ENCODE measurements at regions not wholly inside any gene's neighbourhood (a gene's known extent, or its start where the extent isn't known, plus 50 kb on each side); places are given as distances from the start of the nearest gene placed in this dataset.

DNA sequence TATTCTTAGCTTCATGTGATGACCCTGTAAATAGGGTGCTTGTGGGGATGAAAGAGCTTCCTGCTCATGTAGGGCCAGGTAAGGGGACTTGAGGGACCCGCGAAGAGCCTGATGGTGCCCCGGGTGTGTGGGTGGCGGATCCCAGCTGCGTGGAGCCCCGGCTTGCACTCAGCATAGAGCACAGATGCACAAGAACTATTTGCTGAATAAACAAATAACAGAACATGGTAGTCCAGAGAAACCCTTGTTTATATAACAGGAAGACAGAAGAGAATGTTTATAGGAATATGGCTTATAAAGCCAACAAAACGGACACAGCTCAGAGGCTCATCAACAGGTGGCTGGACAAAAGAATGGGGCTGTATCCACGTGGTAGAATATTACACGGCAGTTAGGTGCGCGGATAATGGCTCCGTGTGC lies 106.9 kb upstream of the COL5A1 start:
- FAIRE-seq (no peak), DNase-seq (ENCODE audit: insufficient read length, low spot score) (no peak)
- TF ChIP-seq POLR2A (IDR thresholded peaks at IDR 0.05; ENCODE audit: low read depth, low read length): no peak
- no peak for TF ChIP-seq POLR2AphosphoS5 (IDR thresholded peaks at IDR 0.05; ENCODE audit: low read depth, low read length)
- no peak for TF ChIP-seq PAX5 (IDR thresholded peaks at IDR 0.05; ENCODE audit: insufficient read depth, low read length, severe bottlenecking)
- TF ChIP-seq SPI1 (IDR thresholded peaks at IDR 0.05; ENCODE audit: low read depth, low read length): no peak
- TF ChIP-seq POU2F2 (IDR thresholded peaks at IDR 0.05; ENCODE audit: low read depth, low read length): no peak
- TF ChIP-seq TAF1 (IDR thresholded peaks at IDR 0.05; ENCODE audit: low read depth, low read length): no peak

DNA sequence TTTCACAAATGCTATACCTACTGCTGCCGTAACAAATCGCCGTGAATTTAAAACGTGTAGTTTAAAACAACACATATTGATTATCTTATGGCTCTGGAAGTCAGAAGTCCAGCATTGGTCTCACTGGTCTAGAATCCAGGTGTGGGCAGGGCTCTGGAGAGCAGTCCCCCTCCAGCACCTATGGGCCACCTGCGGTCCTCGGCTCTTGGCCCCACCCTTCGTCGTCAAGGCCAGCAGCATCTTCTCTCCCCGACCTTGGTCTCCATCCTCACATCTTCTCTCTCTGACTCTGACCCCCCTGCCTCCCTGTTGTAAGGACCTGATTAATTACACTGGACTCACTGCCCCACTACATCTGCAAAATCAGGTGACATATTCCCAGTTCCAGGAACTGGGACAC lies 106.4 kb upstream of the COL5A1 start:
- no peak for TF ChIP-seq POLR2A (IDR thresholded peaks at IDR 0.05; ENCODE audit: low read depth, low read length)
- TF ChIP-seq SPI1 (IDR thresholded peaks at IDR 0.05; ENCODE audit: low read depth, low read length): no peak
- FAIRE-seq (no peak), DNase-seq (ENCODE audit: insufficient read length, low spot score) (no peak)

DNA sequence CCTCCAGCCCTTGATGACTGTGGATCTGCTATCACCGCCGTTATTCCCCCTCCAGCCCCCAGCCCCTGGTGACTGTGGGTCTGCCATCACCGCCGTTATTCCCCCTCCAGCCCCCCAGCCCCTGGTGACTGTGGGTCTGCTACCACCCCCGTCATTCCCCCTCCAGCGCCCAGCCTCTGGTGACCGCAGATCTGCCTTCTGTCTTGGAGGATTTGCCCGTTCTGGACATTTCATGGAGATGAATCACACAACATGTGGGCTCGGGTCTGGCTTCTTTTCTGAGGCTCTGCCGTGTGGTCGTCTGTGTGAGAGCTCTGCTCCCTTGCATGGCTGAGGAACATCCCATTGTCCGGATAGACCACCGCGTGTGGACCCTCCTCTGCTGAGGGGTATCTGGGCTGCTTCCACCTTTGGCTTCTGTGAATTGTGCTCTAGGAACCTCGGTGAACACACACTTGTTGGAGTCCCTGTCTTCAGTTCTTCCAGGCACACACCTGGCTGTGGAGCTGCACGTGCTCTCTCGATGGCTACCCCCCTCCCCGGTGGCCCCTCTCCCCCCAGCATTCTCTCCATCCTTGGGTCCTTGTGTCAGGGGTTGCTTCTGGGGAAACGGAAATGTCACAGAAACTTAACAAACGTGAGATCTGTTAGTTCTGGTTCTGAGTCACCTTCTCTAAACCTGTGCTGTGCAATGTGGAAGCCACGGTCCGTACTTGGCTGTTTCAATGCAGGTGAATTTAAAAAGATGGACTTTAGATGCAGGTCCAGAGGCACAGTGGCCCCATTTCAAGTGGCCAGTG lies 105.3 kb upstream of the COL5A1 start:
- no peak for FAIRE-seq
- TF ChIP-seq PAX5 (IDR thresholded peaks at IDR 0.05; ENCODE audit: insufficient read depth, low read length, severe bottlenecking): no peak
- no peak for TF ChIP-seq POLR2AphosphoS5 (IDR thresholded peaks at IDR 0.05; ENCODE audit: low read depth, low read length)
- TF ChIP-seq SPI1 (IDR thresholded peaks at IDR 0.05; ENCODE audit: low read depth, low read length): no peak
- no peak for TF ChIP-seq POLR2A (IDR thresholded peaks at IDR 0.05; ENCODE audit: low read depth, low read length)
- TF ChIP-seq TAF1 (IDR thresholded peaks at IDR 0.05; ENCODE audit: low read depth, low read length): no peak
- no peak for TF ChIP-seq POU2F2 (IDR thresholded peaks at IDR 0.05; ENCODE audit: low read depth, low read length)

DNA sequence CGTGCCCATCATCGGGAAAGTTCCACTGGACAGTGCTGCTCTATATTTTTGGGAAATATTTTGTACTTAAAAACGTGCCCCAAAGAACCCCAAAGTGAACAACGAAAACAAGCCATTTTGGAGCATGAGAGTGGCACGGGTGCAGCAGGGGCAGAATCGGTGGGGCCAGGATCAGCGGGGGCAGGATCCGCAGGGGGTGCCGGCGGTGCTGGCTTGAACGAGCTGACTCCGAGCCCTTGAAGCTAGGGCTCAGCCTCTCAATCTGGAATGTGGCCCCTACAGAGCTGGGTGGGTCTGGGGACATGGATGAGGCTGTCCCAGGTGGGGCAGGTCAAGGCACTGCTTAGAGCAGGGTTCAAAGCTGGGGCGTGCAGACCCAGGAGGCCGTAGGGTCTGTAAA lies 104.7 kb upstream of the COL5A1 start:
- FAIRE-seq: no peak
- TF ChIP-seq TAF1 (IDR thresholded peaks at IDR 0.05; ENCODE audit: low read depth, low read length): no peak
- TF ChIP-seq POLR2AphosphoS5 (IDR thresholded peaks at IDR 0.05; ENCODE audit: low read depth, low read length): no peak
- TF ChIP-seq PAX5 (IDR thresholded peaks at IDR 0.05; ENCODE audit: insufficient read depth, low read length, severe bottlenecking): no peak
- no peak for TF ChIP-seq POU2F2 (IDR thresholded peaks at IDR 0.05; ENCODE audit: low read depth, low read length)
- TF ChIP-seq SPI1 (IDR thresholded peaks at IDR 0.05; ENCODE audit: low read depth, low read length): no peak
- DNase-seq (ENCODE audit: insufficient read length, low spot score): no peak

More for the DNA sequence above, 105.3 kb upstream of the COL5A1 start:
- no peak for DNase-seq (ENCODE audit: insufficient read length, low spot score)

DNA sequence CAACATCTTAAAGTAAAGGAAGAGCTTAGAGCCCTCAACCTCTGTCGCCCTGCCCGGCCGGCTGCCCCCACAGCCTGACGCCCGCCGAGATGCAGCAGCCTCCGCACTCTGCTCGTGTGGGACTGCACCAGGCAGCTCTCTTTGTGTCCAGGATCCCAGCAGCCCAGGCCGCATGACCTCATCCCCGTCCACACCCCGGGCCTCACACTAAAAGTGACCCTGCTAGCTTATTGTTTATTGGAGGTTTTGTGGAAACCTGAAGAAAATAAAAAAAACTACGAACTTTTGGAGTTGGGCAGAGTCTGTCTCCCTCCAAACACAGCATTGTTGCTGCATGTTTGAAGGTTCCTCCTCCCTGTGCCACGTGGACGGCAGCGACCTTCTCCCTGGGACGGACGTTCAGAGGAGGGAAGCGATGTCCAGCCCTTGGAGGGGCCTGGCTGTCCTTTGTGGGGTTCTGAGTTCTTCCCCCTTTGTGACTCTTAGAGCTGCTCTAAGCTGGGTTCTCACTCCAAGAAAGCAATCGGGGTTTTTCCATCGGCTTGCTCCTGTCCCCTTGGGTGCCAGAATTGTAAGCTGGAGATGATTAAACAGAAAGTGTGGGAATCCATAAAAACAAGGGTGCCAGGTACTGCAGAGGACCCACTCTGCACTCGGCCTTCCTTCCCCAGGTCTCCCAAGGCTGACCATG lies 103.5 kb upstream of the COL5A1 start:
- DNase-seq (ENCODE audit: insufficient read length, low spot score) (no peak), FAIRE-seq (no peak)
- no peak for TF ChIP-seq TAF1 (IDR thresholded peaks at IDR 0.05; ENCODE audit: low read depth, low read length)
- no peak for TF ChIP-seq SPI1 (IDR thresholded peaks at IDR 0.05; ENCODE audit: low read depth, low read length)
- no peak for TF ChIP-seq POLR2A (IDR thresholded peaks at IDR 0.05; ENCODE audit: low read depth, low read length)
- TF ChIP-seq POLR2AphosphoS5 (IDR thresholded peaks at IDR 0.05; ENCODE audit: low read depth, low read length): no peak
- TF ChIP-seq POU2F2 (IDR thresholded peaks at IDR 0.05; ENCODE audit: low read depth, low read length): no peak
- no peak for TF ChIP-seq PAX5 (IDR thresholded peaks at IDR 0.05; ENCODE audit: insufficient read depth, low read length, severe bottlenecking)

DNA sequence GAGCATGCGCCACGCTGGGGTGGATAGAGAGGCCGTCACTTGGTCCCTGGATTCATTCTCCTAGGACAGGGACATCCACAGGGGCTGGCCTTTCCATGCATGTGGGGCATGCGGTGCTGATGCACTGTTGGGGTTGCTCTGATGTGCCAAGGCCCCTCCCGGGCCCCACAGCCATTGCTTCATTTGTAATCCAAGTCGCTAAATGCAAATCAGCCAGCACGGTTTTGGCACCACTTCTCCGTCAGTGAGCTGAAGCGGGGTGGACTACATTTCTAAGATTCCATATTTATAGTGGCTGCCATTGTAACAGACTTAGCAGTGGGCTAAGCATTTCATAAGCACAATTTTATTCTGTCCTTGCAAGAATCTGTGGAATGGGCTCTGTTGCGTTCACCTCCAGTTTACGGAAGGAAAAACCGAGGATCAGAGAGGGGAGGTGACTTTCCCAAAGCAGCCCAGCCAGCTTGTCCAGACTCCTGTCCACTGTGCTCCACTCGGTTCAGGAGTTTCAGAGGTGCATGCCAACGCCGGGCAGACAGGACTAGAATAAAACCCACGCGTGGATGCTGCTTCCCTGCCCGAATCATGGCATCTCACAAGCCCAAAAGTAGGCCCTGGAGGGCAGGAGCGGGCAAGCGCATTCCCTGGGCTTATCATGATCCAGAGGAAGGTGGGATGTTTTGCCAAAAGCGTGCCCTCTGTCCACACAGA lies 102.6 kb upstream of the COL5A1 start:
- DNase-seq (ENCODE audit: insufficient read length, low spot score) (no peak), FAIRE-seq (no peak)
- no peak for TF ChIP-seq POLR2AphosphoS5 (IDR thresholded peaks at IDR 0.05; ENCODE audit: low read depth, low read length)
- no peak for TF ChIP-seq POU2F2 (IDR thresholded peaks at IDR 0.05; ENCODE audit: low read depth, low read length)
- no peak for TF ChIP-seq TAF1 (IDR thresholded peaks at IDR 0.05; ENCODE audit: low read depth, low read length)
- TF ChIP-seq PAX5 (IDR thresholded peaks at IDR 0.05; ENCODE audit: insufficient read depth, low read length, severe bottlenecking): no peak
- TF ChIP-seq SPI1 (IDR thresholded peaks at IDR 0.05; ENCODE audit: low read depth, low read length): no peak
- TF ChIP-seq POLR2A (IDR thresholded peaks at IDR 0.05; ENCODE audit: low read depth, low read length): no peak

DNA sequence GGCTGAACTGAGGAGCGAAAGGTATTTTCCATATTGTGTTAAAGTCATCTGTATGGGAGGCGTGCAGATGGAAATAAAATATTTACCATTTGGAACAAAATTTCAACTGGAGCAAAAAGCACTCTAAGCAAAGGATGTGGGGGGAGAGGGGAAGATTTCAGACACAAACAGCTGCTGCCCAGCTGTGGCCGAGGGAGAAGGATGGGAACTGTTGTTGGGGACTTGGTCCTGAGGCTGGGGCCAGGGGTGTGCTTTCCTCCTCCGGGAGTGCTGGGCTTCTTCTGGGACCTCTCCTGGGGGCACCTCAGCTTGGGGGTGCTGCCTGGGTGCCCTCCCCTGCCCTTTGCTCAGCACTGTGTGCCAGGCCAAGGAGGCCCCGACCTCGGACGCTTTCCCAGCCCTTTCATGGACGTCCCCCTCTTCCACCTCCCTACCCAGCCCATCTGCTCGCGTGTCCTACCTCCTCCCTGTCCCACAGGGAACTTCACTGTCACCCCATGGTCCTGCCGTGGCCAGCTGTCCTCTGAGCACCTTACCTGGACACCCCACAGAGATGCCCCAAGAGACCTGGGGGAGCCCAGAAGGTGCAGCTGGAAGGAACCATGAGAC lies 101.9 kb upstream of the COL5A1 start:
- no peak for FAIRE-seq
- TF ChIP-seq TAF1 (IDR thresholded peaks at IDR 0.05; ENCODE audit: low read depth, low read length) (no peak), POLR2A (IDR thresholded peaks at IDR 0.05; ENCODE audit: low read depth, low read length) (no peak), POU2F2 (IDR thresholded peaks at IDR 0.05; ENCODE audit: low read depth, low read length) (no peak), POLR2AphosphoS5 (IDR thresholded peaks at IDR 0.05; ENCODE audit: low read depth, low read length) (no peak), SPI1 (IDR thresholded peaks at IDR 0.05; ENCODE audit: low read depth, low read length) (no peak), PAX5 (IDR thresholded peaks at IDR 0.05; ENCODE audit: insufficient read depth, low read length, severe bottlenecking) (no peak)
- no peak for DNase-seq (ENCODE audit: insufficient read length, low spot score)

DNA sequence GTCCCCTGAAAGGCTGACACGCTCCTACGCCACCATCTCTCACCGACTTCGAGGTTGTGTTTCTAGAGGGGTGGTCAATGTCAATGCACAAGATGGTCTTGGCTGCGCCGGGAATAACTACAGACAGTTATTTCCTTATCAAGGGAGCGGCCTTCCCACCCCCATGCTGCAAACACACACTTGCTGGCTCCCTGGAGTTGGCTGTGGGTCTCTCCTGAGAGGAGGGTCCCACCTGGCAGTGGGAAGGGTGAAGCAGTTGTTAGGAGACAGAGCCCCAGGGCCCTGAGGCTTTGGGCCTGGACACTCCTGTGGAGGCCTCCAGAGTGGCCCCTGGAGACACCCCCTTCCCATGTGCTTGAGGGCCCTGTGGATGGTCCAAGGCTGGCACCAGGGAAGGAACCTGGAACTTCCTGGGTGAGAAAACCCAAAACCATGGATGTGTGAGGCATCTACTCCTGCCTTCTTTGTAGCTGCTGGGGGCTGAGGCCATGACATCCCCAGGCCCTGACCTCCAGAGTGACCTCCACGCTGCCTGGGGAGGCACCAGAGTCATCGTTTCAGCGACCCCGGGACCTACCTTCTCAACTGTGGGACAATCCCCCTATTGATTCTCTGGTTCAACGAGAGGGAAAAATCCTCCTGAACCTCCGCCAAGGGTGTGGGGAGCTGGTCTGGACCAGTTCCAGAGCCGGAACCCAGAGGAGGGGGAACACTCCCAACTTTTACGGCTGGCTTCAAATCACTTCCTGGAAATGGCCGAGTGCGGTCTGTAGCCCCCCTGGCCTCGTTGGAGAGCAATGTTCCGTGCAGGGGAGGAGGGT lies 101.1 kb upstream of the COL5A1 start:
- FAIRE-seq (no peak), DNase-seq (ENCODE audit: insufficient read length, low spot score) (no peak)
- TF ChIP-seq SPI1 (IDR thresholded peaks at IDR 0.05; ENCODE audit: low read depth, low read length): no peak
- no peak for TF ChIP-seq POLR2A (IDR thresholded peaks at IDR 0.05; ENCODE audit: low read depth, low read length)
- TF ChIP-seq POU2F2 (IDR thresholded peaks at IDR 0.05; ENCODE audit: low read depth, low read length): no peak
- TF ChIP-seq POLR2AphosphoS5 (IDR thresholded peaks at IDR 0.05; ENCODE audit: low read depth, low read length): no peak
- TF ChIP-seq TAF1 (IDR thresholded peaks at IDR 0.05; ENCODE audit: low read depth, low read length): no peak
- no peak for TF ChIP-seq PAX5 (IDR thresholded peaks at IDR 0.05; ENCODE audit: insufficient read depth, low read length, severe bottlenecking)

Data from GM12891 (cell line).